ENCODE measurements at regions not wholly inside any gene's neighbourhood (a gene's known extent, or its start where the extent isn't known, plus 50 kb on each side); places are given as distances from the start of the nearest gene placed in this dataset.

- ChIA-PET POLR2A (no interaction called here), CTCF (no interaction called here)
- no peaks in the 10 kb centered on the region for H3K4me1 Mint-ChIP-seq
- DNase-seq (ENCODE audit: low spot score), result no peak
- TF ChIP-seq GABPB1 (CRISPR knock-in tag; IDR thresholded peaks at IDR 0.05) (no peak), ZNF219 (CRISPR knock-in tag; IDR thresholded peaks at IDR 0.05; ENCODE audit: borderline replicate concordance) (no peak), TEAD4 (CRISPR knock-in tag; IDR thresholded peaks at IDR 0.05) (no peak), CREB1 (CRISPR knock-in tag; IDR thresholded peaks at IDR 0.05) (no peak), FOXP1 (CRISPR knock-in tag; IDR thresholded peaks at IDR 0.05; ENCODE audit: borderline replicate concordance) (no peak), KAT7 (CRISPR knock-in tag; IDR thresholded peaks at IDR 0.05; ENCODE audit: borderline replicate concordance) (no peak)
- TF ChIP-seq, protein P1, sequence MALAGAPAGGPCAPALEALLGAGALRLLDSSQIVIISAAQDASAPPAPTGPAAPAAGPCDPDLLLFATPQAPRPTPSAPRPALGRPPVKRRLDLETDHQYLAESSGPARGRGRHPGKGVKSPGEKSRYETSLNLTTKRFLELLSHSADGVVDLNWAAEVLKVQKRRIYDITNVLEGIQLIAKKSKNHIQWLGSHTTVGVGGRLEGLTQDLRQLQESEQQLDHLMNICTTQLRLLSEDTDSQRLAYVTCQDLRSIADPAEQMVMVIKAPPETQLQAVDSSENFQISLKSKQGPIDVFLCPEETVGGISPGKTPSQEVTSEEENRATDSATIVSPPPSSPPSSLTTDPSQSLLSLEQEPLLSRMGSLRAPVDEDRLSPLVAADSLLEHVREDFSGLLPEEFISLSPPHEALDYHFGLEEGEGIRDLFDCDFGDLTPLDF (CRISPR knock-in tag; IDR thresholded peaks at IDR 0.05), result no peak
- TF ChIP-seq, protein P2, sequence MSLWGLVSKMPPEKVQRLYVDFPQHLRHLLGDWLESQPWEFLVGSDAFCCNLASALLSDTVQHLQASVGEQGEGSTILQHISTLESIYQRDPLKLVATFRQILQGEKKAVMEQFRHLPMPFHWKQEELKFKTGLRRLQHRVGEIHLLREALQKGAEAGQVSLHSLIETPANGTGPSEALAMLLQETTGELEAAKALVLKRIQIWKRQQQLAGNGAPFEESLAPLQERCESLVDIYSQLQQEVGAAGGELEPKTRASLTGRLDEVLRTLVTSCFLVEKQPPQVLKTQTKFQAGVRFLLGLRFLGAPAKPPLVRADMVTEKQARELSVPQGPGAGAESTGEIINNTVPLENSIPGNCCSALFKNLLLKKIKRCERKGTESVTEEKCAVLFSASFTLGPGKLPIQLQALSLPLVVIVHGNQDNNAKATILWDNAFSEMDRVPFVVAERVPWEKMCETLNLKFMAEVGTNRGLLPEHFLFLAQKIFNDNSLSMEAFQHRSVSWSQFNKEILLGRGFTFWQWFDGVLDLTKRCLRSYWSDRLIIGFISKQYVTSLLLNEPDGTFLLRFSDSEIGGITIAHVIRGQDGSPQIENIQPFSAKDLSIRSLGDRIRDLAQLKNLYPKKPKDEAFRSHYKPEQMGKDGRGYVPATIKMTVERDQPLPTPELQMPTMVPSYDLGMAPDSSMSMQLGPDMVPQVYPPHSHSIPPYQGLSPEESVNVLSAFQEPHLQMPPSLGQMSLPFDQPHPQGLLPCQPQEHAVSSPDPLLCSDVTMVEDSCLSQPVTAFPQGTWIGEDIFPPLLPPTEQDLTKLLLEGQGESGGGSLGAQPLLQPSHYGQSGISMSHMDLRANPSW (CRISPR knock-in tag; conservative IDR thresholded peaks at IDR 0.05; ENCODE audit: low read depth), result no peak
- TF ChIP-seq, protein P3, sequence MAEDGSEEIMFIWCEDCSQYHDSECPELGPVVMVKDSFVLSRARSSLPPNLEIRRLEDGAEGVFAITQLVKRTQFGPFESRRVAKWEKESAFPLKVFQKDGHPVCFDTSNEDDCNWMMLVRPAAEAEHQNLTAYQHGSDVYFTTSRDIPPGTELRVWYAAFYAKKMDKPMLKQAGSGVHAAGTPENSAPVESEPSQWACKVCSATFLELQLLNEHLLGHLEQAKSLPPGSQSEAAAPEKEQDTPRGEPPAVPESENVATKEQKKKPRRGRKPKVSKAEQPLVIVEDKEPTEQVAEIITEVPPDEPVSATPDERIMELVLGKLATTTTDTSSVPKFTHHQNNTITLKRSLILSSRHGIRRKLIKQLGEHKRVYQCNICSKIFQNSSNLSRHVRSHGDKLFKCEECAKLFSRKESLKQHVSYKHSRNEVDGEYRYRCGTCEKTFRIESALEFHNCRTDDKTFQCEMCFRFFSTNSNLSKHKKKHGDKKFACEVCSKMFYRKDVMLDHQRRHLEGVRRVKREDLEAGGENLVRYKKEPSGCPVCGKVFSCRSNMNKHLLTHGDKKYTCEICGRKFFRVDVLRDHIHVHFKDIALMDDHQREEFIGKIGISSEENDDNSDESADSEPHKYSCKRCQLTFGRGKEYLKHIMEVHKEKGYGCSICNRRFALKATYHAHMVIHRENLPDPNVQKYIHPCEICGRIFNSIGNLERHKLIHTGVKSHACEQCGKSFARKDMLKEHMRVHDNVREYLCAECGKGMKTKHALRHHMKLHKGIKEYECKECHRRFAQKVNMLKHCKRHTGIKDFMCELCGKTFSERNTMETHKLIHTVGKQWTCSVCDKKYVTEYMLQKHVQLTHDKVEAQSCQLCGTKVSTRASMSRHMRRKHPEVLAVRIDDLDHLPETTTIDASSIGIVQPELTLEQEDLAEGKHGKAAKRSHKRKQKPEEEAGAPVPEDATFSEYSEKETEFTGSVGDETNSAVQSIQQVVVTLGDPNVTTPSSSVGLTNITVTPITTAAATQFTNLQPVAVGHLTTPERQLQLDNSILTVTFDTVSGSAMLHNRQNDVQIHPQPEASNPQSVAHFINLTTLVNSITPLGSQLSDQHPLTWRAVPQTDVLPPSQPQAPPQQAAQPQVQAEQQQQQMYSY (CRISPR knock-in tag; IDR thresholded peaks at IDR 0.05), result no peak
- no peaks in the 10 kb centered on the region for H3K27me3 Mint-ChIP-seq (ENCODE audit: low read depth)
- no peaks in the 10 kb centered on the region for H3K9me3 Mint-ChIP-seq
- H3K27ac Mint-ChIP-seq, result no peak overlapping the region
- ATAC-seq, result no peak
- H3K36me3 Mint-ChIP-seq, result no peaks in the 10 kb centered on the region
- no peak overlapping the region for H3K4me3 Mint-ChIP-seq
These were observed 300.0 kb upstream of the DEPDC1 start for GRCh38 chr1:68796888-68797287.

DNA sequence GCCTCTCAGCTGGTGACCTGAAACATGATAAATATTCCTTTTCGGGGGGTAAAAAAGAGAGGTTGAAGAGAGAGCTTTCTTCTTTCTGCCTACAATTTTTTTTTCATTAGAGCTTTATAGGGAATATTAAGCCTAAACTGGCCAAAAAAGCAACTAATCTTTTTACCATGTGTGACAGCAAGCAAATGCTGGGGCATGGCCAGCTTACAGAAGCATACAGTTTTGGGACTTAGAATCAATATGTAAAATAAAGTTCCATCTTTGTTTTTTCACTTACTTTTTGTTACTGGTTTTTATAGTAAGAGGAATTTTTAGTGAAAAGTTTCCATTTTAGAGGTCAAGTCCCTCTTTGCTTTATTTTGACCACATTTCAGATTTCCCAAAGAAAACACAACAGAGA, 301.2 kb upstream of the DEPDC1 start:
- Mint-ChIP-seq H3K4me1 (no peaks in the 10 kb centered on the region), H3K36me3 (no peaks in the 10 kb centered on the region), H3K9me3 (peaks cover 8% of the 10 kb centered on the region; the same call in 1 of the 2 replicates), H3K27ac (no peak overlapping the region), H3K4me3 (no peak overlapping the region), H3K27me3 (ENCODE audit: low read depth) (no peaks in the 10 kb centered on the region)
- TF ChIP-seq, protein P1 (CRISPR knock-in tag; IDR thresholded peaks at IDR 0.05), result no peak
- TF ChIP-seq, protein P4, sequence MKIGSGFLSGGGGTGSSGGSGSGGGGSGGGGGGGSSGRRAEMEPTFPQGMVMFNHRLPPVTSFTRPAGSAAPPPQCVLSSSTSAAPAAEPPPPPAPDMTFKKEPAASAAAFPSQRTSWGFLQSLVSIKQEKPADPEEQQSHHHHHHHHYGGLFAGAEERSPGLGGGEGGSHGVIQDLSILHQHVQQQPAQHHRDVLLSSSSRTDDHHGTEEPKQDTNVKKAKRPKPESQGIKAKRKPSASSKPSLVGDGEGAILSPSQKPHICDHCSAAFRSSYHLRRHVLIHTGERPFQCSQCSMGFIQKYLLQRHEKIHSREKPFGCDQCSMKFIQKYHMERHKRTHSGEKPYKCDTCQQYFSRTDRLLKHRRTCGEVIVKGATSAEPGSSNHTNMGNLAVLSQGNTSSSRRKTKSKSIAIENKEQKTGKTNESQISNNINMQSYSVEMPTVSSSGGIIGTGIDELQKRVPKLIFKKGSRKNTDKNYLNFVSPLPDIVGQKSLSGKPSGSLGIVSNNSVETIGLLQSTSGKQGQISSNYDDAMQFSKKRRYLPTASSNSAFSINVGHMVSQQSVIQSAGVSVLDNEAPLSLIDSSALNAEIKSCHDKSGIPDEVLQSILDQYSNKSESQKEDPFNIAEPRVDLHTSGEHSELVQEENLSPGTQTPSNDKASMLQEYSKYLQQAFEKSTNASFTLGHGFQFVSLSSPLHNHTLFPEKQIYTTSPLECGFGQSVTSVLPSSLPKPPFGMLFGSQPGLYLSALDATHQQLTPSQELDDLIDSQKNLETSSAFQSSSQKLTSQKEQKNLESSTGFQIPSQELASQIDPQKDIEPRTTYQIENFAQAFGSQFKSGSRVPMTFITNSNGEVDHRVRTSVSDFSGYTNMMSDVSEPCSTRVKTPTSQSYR (CRISPR knock-in tag; IDR thresholded peaks at IDR 0.05), result no peak
- TF ChIP-seq ZNF263 (CRISPR knock-in tag; IDR thresholded peaks at IDR 0.05; ENCODE audit: low read depth) (no peak), ZNF671 (CRISPR knock-in tag; IDR thresholded peaks at IDR 0.05) (no peak), ZNF396 (CRISPR knock-in tag; IDR thresholded peaks at IDR 0.05; ENCODE audit: borderline replicate concordance) (no peak), ATF6 (CRISPR knock-in tag; IDR thresholded peaks at IDR 0.05) (no peak), KAT7 (CRISPR knock-in tag; IDR thresholded peaks at IDR 0.05; ENCODE audit: borderline replicate concordance) (no peak), TCF7 (CRISPR knock-in tag; IDR thresholded peaks at IDR 0.05; ENCODE audit: low read depth) (no peak), JUN (CRISPR knock-in tag; IDR thresholded peaks at IDR 0.05) (no peak), ETV6 (CRISPR knock-in tag; IDR thresholded peaks at IDR 0.05) (no peak), TP53 (CRISPR knock-in tag; IDR thresholded peaks at IDR 0.05) (no peak), ZNF232 (CRISPR knock-in tag; IDR thresholded peaks at IDR 0.05) (no peak)
- DNase-seq (ENCODE audit: low spot score), result no peak
- ChIA-PET CTCF (no interaction called here), POLR2A (no interaction called here)
- no peak for ATAC-seq

Data from WTC11 (cell line).